HG03442 (cell line): ENCODE measurements at regions not wholly inside any gene's neighbourhood (a gene's known extent, or its start where the extent isn't known, plus 50 kb on each side); places are given as distances from the start of the nearest gene placed in this dataset.

ENCODE experiments used
- ATAC-seq: cut with Tn5 transposase; IDR thresholded peaks from one replicate; pipeline ENCODE4 v1.9.1; 2021; ENCODE audit warnings: mild to moderate bottlenecking, moderate library complexity; ENCODE audit not compliant: unreplicated experiment

DNA sequence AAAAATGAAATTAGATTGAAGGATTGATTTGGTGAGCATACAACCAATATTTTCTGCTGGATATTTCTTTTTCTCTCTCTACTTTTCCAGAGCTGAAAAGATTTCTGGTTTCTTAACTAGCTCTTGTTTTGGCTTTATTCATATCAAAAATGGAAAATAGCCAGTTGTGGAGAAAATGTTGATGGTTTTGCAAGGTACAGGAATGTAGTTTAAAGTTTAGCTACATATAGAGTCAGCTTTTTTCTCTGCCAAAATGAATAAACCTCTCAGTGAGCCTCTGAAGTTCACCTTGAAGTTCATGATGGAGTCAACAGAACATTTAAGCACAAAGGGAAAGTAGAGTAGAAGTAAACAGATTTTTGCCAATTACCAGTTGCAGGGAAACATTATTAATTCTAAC, 720.5 kb upstream of the ALCAM start:
- ATAC-seq, result no peak

- no peak for ATAC-seq
Observed at GRCh38 chr3:104648823-104649222, 717.9 kb upstream of the ALCAM start.

- ATAC-seq, result no peak
Observed at GRCh38 chr3:104669083-104669482, 697.6 kb upstream of the ALCAM start.

GRCh38 chr3:104672331-104672730, 694.4 kb upstream of the ALCAM start:
- no peak for ATAC-seq

DNA sequence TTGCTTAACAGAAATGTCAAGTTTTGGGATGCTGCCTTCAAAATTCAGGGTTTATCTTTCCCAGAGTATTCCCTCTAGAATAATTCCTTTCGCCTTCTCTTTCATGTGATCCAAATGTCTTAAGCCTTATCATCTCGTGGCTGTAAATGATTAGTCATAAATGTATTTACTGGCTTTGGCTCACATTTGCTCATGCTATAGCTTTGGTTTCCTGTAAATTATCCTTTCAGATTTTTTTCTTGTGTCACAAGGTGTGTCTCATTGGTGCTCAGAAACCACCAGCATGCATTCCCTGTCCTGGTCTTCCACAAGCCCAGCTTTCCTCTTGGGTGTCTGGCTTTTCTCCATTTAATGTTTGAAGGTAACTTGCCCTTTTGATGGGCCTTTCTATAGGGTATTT, 692.7 kb upstream of the ALCAM start:
- no peak for ATAC-seq

GRCh38 chr3:104676241-104676640, 690.5 kb upstream of the ALCAM start:
- no peak for ATAC-seq

DNA sequence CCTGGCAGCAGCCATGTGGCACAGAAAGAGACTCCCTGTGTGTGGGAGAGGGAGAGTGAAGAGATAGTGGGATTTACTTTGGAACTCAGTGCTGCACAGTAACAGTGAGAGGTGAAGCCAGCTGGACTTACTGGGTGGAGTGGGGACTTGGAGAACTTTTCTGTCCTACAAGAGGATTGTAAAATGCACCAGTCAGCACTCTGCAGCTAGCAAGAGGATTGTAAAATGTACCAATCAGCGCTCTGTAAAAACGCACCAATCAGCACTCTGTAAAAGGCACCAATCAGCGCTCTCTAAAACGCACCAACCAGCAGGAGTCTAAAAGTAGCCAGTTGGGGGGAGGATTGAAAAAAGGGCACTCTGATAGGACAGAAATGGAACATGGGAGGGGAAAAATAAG, 688.8 kb upstream of the ALCAM start:
- ATAC-seq, result no peak

DNA sequence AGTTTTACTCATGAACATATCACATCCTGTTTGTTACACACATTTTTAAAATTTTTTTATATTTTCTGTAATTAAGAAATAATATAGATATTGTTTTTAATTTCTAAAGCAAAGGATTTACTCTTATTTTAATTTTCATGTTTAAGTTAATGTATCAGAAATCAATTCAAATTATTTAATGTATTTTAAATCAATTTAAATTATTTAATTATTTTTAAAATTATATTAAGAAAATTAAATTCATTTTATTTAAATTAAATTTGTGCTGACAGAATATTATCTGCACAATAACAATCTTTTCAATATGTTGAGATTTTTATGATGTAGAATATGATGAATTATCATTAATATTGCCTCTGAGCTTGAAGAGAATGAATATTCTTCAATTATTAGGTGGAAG, 681.2 kb upstream of the ALCAM start:
- no peak for ATAC-seq

- ATAC-seq, result no peak
Observed at GRCh38 chr3:104687362-104687761, 679.3 kb upstream of the ALCAM start.

- no peak for ATAC-seq
Observed at GRCh38 chr3:104696470-104696869, 670.2 kb upstream of the ALCAM start.

- ATAC-seq, result no peak
Observed at GRCh38 chr3:104711406-104711805, 655.3 kb upstream of the ALCAM start.

DNA sequence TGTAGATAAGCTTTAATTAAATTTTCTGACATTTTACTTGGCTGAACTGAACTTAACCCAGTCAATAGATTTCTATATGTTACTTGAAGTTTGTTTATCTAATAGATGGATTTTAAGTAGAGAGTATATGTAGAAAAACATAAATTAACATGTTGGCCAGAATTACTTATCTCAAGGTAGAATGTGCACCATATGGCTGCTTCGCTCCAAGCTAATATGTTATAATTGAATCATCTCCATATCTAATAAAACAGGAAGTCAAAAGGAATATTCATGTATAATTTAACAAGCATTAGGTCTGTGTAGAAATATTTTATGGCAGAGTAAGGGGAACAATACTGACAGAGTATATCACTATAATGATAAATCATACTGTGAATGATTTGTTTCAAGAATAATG, 650.7 kb upstream of the ALCAM start:
- no peak for ATAC-seq

- ATAC-seq, result peak; percentile 44
Observed at GRCh38 chr3:104717828-104718196, 648.9 kb upstream of the ALCAM start.

GRCh38 chr3:104723000-104723399, 643.7 kb upstream of the ALCAM start:
- no peak for ATAC-seq

DNA sequence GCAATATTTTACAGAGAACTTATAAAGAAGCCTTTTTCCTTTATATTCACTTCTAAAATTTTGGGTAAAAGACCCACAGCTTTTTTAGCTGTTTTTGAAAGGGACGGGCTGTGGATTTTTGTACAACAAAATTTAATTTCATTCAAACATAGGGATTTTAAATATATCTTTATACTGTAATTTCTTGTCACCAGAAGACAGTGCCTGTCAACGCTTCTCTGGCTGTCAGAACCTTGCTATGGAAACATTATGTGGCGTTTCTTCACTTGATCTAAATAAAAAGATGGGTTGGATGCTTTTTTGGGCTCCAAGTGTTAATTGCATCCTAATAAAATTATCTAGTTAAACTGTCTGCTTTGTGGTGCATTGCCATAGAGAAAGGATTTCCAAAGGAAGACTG, 635.6 kb upstream of the ALCAM start:
- ATAC-seq, result no peak

DNA sequence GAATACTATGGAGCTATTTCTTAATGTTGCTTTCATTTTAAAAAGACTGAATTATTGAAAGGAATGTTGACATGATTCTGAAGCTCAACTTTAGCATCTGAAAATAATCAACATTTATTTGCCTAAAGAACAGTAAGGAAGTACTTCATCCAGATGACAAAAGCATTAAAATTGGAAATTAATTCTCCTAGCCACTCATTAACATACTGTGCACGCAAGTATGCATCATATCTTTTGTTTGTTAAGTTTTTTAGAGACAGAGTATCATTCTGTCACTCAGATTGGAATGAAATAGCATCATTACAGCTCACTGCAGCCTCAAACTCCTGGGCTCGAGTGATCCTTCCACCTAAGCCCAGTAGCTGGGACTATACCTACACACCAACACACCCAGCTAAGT, 632.1 kb upstream of the ALCAM start:
- ATAC-seq, result no peak

DNA sequence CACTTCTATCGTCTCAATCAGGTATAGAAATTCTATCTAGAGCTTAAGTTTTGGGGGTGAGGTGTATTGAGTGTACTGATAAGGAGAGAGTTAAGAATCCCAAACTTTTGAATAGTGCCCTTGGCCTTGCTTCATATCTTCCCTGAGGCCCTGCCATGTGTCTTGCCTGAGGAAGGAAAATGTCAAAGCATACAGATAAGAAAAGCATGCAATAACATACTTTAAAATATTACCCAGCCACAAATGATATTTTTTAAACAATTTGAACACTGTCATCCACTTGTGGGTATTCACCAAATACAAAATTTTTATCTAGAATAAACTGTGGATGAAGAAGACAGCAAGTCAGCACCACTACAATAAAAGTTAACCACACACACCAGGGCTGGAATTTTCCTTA, 631.0 kb upstream of the ALCAM start:
- no peak for ATAC-seq

DNA sequence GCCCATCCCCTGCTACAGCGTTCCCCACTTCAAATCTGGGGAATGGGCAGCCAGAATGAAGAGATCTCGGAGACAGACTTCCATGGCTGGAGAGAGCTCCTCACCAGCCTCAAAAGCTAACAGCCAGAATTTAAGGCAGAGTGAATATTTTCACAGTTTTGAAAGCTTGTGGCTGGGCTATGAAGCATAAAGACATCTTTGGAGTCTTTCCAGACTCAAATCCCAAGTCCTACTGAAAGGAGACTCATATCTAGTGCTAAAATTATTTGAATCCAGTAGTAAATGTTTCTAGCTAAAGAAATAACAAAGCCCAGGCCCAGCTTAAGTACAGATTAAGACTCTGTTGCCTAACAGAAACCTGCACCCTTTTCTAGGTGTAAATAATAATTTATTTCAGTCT, 628.4 kb upstream of the ALCAM start:
- no peak for ATAC-seq

- no peak for ATAC-seq
Observed at GRCh38 chr3:104740874-104741379, 625.8 kb upstream of the ALCAM start.

DNA sequence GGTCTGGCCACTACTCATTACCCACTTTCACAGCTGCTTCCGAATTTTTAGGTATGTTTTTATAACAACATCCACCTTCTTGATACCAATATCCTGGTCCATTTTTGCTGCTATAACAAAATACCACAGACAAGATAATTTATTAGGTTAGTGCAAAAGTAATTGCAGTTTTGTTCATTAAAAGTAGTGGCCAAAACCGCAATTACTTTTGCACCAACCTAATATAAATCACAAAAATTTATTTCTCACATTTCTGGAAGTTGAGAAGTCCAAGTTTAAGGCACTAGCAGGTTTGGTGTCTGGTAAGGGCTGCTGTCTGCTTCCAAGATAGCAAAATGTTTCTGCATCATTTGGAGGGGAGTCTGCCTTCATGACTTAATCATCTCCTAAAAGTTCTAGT, 624.7 kb upstream of the ALCAM start:
- no peak for ATAC-seq

- ATAC-seq, result no peak
Observed at GRCh38 chr3:104745313-104745712, 621.4 kb upstream of the ALCAM start.

- ATAC-seq, result no peak
Observed at GRCh38 chr3:104746056-104746455, 620.7 kb upstream of the ALCAM start.

- ATAC-seq, result no peak
Observed at GRCh38 chr3:104750581-104750980, 616.1 kb upstream of the ALCAM start.

GRCh38 chr3:104755791-104756190, 610.9 kb upstream of the ALCAM start:
- ATAC-seq, result no peak
